Keratinocyte (primary cell): ENCODE measurements at regions not wholly inside any gene's neighbourhood (a gene's known extent, or its start where the extent isn't known, plus 50 kb on each side); places are given as distances from the start of the nearest gene placed in this dataset.

ENCODE experiments used
- DNase-seq: peaks from one replicate; pipeline ENCODE4 v3.0.0-alpha.2; 2011; ENCODE audit warnings: low read depth, missing footprints, low spot score
- FAIRE-seq: peaks from 2 replicates; lab custom pipeline; 2011; peaks lifted over from hg19 to GRCh38; lab: Jason Lieb, UNC
- H2AFZ ChIP-seq: 2 replicates; pipeline ENCODE4 v1.6.0; 2012; ENCODE audit warnings: low read length, control low read depth, inconsistent platforms; ENCODE audit not compliant: control insufficient read depth
- H3K27ac ChIP-seq: 2 replicates; pipeline ENCODE4 v1.5.1; 2011; ENCODE audit warnings: low read length; ENCODE audit not compliant: control insufficient read depth, insufficient read depth
- H3K27me3 ChIP-seq: 3 replicates; pipeline ENCODE4 v1.6.0; 2011; ENCODE audit warnings: low read length; ENCODE audit not compliant: control insufficient read depth, insufficient read depth; ENCODE audit errors: extremely low read depth
- H3K36me3 ChIP-seq, 2 experiments: 2 replicates in 1 of 2; 3 replicates in 1 of 2; pipeline ENCODE4 v1.5.1; 2011; ENCODE audit warnings: low read length in 2 of 2, mild to moderate bottlenecking in 1 of 2; ENCODE audit not compliant: control insufficient read depth in 2 of 2, insufficient read depth in 2 of 2; ENCODE audit errors: extremely low read depth in 1 of 2
- H3K4me1 ChIP-seq: 3 replicates; pipeline ENCODE4 v1.5.1; 2011; ENCODE audit warnings: low read length; ENCODE audit not compliant: control insufficient read depth, insufficient read depth; ENCODE audit errors: extremely low read depth
- H3K4me2 ChIP-seq: 3 replicates; pipeline ENCODE4 v1.6.0; 2011; ENCODE audit warnings: low read depth, low read length; ENCODE audit not compliant: control insufficient read depth, insufficient read depth; ENCODE audit errors: extremely low read depth
- H3K4me3 ChIP-seq, 3 experiments: fragments of 200-600 bp in 1 of 3; sonication (generic) in 1 of 3; 2 replicates in 2 of 3; 3 replicates in 1 of 3; pipeline ENCODE4 v1.5.1; 2011 to 2016; ENCODE audit warnings: low read length in 3 of 3, mild to moderate bottlenecking in 3 of 3, control low read depth in 2 of 3, inconsistent platforms in 1 of 3, low read depth in 1 of 3, mixed read lengths in 1 of 3, mixed run types in 1 of 3, moderate library complexity in 1 of 3; ENCODE audit not compliant: control insufficient read depth in 2 of 3, insufficient read depth in 2 of 3; ENCODE audit errors: extremely low read depth in 1 of 3
- H3K79me2 ChIP-seq: 2 replicates; pipeline ENCODE4 v1.6.0; 2012; ENCODE audit warnings: low read length; ENCODE audit not compliant: control insufficient read depth, insufficient read depth
- H3K9ac ChIP-seq: 3 replicates; pipeline ENCODE4 v1.6.0; 2011; ENCODE audit warnings: low read length; ENCODE audit not compliant: control insufficient read depth, insufficient read depth; ENCODE audit errors: extremely low read depth
- H3K9me1 ChIP-seq: 3 replicates; pipeline ENCODE4 v1.6.0; 2011; ENCODE audit warnings: low read length; ENCODE audit not compliant: control insufficient read depth, insufficient read depth; ENCODE audit errors: extremely low read depth
- H3K9me3 ChIP-seq: 2 replicates; pipeline ENCODE4 v1.5.1; 2012; ENCODE audit warnings: low read depth, low read length; ENCODE audit not compliant: control insufficient read depth
- H4K20me1 ChIP-seq: 3 replicates; pipeline ENCODE4 v1.6.0; 2011; ENCODE audit warnings: low read length; ENCODE audit not compliant: control insufficient read depth, insufficient read depth; ENCODE audit errors: extremely low read depth
- EZH2 ChIP-seq: IDR thresholded peaks from one replicate; pipeline ENCODE4 v1.6.1; 2012; ENCODE audit warnings: inconsistent platforms, mild to moderate bottlenecking, low read length, moderate library complexity
- dilution Hi-C: fragments of 300-500 bp; cut with MboI; formaldehyde crosslinking; loops from one replicate; pipeline ENCODE4 v1.7.0; 2020; ENCODE audit warnings: low sequenced_read_pairs; ENCODE audit not compliant: extremely low pct_ligation_motif_present
- TF ChIP-seq, protein P1 (sequence below), 3 experiments: IDR thresholded peaks in 1 of 3; conservative IDR thresholded peaks in 1 of 3; optimal IDR thresholded peaks in 1 of 3; 2 replicates in 2 of 3; 3 replicates in 1 of 3; pipeline versions ENCODE3 to v1.5.1; 2011; ENCODE audit warnings: low read length in 3 of 3, mild to moderate bottlenecking in 3 of 3, moderate library complexity in 2 of 3, control low read depth in 1 of 3, inconsistent platforms in 1 of 3; ENCODE audit not compliant: insufficient read depth in 2 of 3; ENCODE audit errors: extremely low read depth in 1 of 3

DNA sequence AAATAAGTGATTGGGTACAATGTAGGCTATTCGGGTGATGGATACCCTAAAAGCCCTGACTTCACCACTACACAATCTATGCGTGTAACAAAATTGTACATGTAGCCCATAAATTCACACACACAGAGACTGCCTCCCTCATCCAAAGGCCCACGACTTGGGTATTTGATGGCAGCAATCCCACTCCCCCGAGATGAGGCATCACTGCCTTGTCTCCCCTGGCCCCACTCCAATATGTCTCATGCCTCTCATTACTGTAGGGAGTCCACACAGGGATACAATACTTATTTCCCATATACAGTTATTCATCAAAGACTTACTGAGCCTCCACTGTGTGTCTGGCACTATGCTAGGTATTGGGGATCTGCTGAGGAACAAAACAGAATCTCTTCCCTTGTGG lies 192.6 kb downstream of the CBLN1 start:
- FAIRE-seq (no peak), DNase-seq (no peak)
- no peak overlapping the region for H2AFZ ChIP-seq

DNA sequence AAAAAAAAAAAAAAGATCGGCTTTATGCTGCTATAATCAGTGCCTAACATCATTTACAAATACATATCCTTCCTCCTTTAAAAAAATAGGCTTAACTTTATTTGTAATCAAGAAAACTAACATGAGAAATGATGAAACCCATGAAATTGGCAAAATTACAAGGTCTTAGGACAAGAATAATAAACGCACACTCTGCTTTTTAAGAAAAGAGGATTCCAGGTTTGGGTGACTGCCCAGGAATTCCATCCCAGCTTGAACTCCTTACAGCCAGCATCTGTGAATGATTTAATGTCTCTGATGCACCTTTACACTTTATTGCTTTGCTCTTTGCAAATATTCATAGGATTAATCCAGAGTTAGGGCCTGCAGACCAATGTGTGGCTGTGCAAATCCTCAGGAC lies 196.0 kb downstream of the CBLN1 start:
- H3K4me3 ChIP-seq = no peak overlapping the region
- no peak overlapping the region for H2AFZ ChIP-seq
- FAIRE-seq = no peak
- H3K27me3 ChIP-seq = no peaks in the 10 kb centered on the region
- DNase-seq = no peak
- H3K4me1 ChIP-seq = no peaks in the 10 kb centered on the region
- no peaks in the 10 kb centered on the region for H3K9me3 ChIP-seq
- H3K4me2 ChIP-seq = no peak overlapping the region
- dilution Hi-C loops = no loop called here
- H3K27ac ChIP-seq = no peak overlapping the region
- H3K36me3 ChIP-seq = no peaks in the 10 kb centered on the region
- no peak for TF ChIP-seq EZH2
- TF ChIP-seq, protein P1, sequence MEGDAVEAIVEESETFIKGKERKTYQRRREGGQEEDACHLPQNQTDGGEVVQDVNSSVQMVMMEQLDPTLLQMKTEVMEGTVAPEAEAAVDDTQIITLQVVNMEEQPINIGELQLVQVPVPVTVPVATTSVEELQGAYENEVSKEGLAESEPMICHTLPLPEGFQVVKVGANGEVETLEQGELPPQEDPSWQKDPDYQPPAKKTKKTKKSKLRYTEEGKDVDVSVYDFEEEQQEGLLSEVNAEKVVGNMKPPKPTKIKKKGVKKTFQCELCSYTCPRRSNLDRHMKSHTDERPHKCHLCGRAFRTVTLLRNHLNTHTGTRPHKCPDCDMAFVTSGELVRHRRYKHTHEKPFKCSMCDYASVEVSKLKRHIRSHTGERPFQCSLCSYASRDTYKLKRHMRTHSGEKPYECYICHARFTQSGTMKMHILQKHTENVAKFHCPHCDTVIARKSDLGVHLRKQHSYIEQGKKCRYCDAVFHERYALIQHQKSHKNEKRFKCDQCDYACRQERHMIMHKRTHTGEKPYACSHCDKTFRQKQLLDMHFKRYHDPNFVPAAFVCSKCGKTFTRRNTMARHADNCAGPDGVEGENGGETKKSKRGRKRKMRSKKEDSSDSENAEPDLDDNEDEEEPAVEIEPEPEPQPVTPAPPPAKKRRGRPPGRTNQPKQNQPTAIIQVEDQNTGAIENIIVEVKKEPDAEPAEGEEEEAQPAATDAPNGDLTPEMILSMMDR (optimal IDR thresholded peaks at IDR 0.05 in 1 of 3, IDR thresholded peaks at IDR 0.05 in 1 of 3, conservative IDR thresholded peaks at IDR 0.05 in 1 of 3; ENCODE audit: extremely low read depth in 1 of 3, insufficient read depth in 2 of 3, low read length in 3 of 3) = no peak
- H4K20me1 ChIP-seq = no peaks in the 10 kb centered on the region
- no peak overlapping the region for H3K9ac ChIP-seq
- H3K79me2 ChIP-seq = no peaks in the 10 kb centered on the region
- H3K9me1 ChIP-seq = no peaks in the 10 kb centered on the region

More for the DNA sequence above, 192.6 kb downstream of the CBLN1 start:
- H3K4me2 ChIP-seq = no peak overlapping the region
- no peaks in the 10 kb centered on the region for H3K36me3 ChIP-seq
- no peaks in the 10 kb centered on the region for H3K4me1 ChIP-seq
- TF ChIP-seq, protein P1 (optimal IDR thresholded peaks at IDR 0.05 in 1 of 3, IDR thresholded peaks at IDR 0.05 in 1 of 3, conservative IDR thresholded peaks at IDR 0.05 in 1 of 3; ENCODE audit: extremely low read depth in 1 of 3, insufficient read depth in 2 of 3, low read length in 3 of 3) = no peak
- TF ChIP-seq EZH2 = no peak
- H3K9me3 ChIP-seq = no peaks in the 10 kb centered on the region
- H3K9me1 ChIP-seq = no peaks in the 10 kb centered on the region
- dilution Hi-C loops = no loop called here
- H3K4me3 ChIP-seq = no peak overlapping the region
- no peak overlapping the region for H3K9ac ChIP-seq
- H3K27me3 ChIP-seq = no peaks in the 10 kb centered on the region
- no peaks in the 10 kb centered on the region for H4K20me1 ChIP-seq
- no peak overlapping the region for H3K27ac ChIP-seq
- no peaks in the 10 kb centered on the region for H3K79me2 ChIP-seq
